Posterior cingulate gyrus (tissue), 11 donors: ENCODE measurements at regions not wholly inside any gene's neighbourhood (a gene's known extent, or its start where the extent isn't known, plus 50 kb on each side); places are given as distances from the start of the nearest gene placed in this dataset.

Experiments
- DNase-seq, 10 donors: peaks; one replicate each; pipeline versions ENCODE4 v3.0.0 to v3.0.0-alpha.2; 2020 to 2021; ENCODE audit warnings: mixed read lengths in 3 of 10
- intact Hi-C: fragments of 100-400 bp; cut with DNase I; formaldehyde crosslinking; loops from one replicate; pipeline ENCODE4 v1.15.1; 2023

GRCh38 chr1:55547405-55547804, 332.2 kb upstream of the USP24 start:
- no peak for DNase-seq
- intact Hi-C loops, result no loop called here

GRCh38 chr1:55546553-55546952, 331.4 kb upstream of the USP24 start:
- no peak for DNase-seq
- intact Hi-C loops, result no loop called here

GRCh38 chr1:55544826-55545225, 329.7 kb upstream of the USP24 start:
- DNase-seq, result no peak
- intact Hi-C loops, result no loop called here

GRCh38 chr1:55542901-55543504, 327.8 kb upstream of the USP24 start:
- intact Hi-C loops, result no loop called here
- no peak for DNase-seq

- intact Hi-C loops, result no loop called here
- no peak for DNase-seq
Observed at GRCh38 chr1:55541296-55541695, 326.1 kb upstream of the USP24 start.

- peak in 2 of 10 donors; percentile 27 to 82 for DNase-seq
- intact Hi-C loops, result no loop called here
Observed at GRCh38 chr1:55539652-55540512, 324.7 kb upstream of the USP24 start.

- intact Hi-C loops, result no loop called here
- DNase-seq, result no peak
Observed at GRCh38 chr1:55538428-55538827, 323.3 kb upstream of the USP24 start.

- intact Hi-C loops, result no loop called here
- no peak for DNase-seq
Observed at GRCh38 chr1:55536545-55536865, 321.3 kb upstream of the USP24 start.

- intact Hi-C loops, result no loop called here
- DNase-seq, result no peak
Observed at GRCh38 chr1:55535724-55536544, 320.8 kb upstream of the USP24 start.

- intact Hi-C loops, result no loop called here
- no peak for DNase-seq
Observed at GRCh38 chr1:55534565-55535121, 319.5 kb upstream of the USP24 start.

- intact Hi-C loops, result no loop called here
- DNase-seq, result no peak
Observed at GRCh38 chr1:55531644-55532043, 316.5 kb upstream of the USP24 start.

- DNase-seq, result no peak
- intact Hi-C loops, result no loop called here
Observed at GRCh38 chr1:55530749-55531478, 315.8 kb upstream of the USP24 start.

GRCh38 chr1:55529017-55529416, 313.9 kb upstream of the USP24 start:
- intact Hi-C loops, result no loop called here
- no peak for DNase-seq

GRCh38 chr1:55527831-55528230, 312.7 kb upstream of the USP24 start:
- intact Hi-C loops, result no loop called here
- DNase-seq, result no peak

GRCh38 chr1:55526716-55527115, 311.6 kb upstream of the USP24 start:
- DNase-seq, result no peak
- intact Hi-C loops, result no loop called here

- intact Hi-C loops, result no loop called here
- no peak for DNase-seq
Observed at GRCh38 chr1:55524006-55524405, 308.8 kb upstream of the USP24 start.

- DNase-seq, result no peak
- intact Hi-C loops, result no loop called here
Observed at GRCh38 chr1:55522982-55523381, 307.8 kb upstream of the USP24 start.

- intact Hi-C loops, result no loop called here
- DNase-seq, result no peak
Observed at GRCh38 chr1:55522353-55522903, 307.3 kb upstream of the USP24 start.

- intact Hi-C loops, result no loop called here
- DNase-seq, result no peak
Observed at GRCh38 chr1:55520861-55521260, 305.7 kb upstream of the USP24 start.
